ENCODE measurements at regions not wholly inside any gene's neighbourhood (a gene's known extent, or its start where the extent isn't known, plus 50 kb on each side); places are given as distances from the start of the nearest gene placed in this dataset.

- TF ChIP-seq EZH2 (IDR thresholded peaks at IDR 0.05; ENCODE audit: borderline replicate concordance, insufficient read depth, low read depth, low read length, poor library complexity, severe bottlenecking), result no peak
- no peak for TF ChIP-seq CTCF (IDR thresholded peaks at IDR 0.05)
These were observed 70.8 kb downstream of the BMP2 start for GRCh38 chr20:6838181-6838826.

Measured in B cell (primary cell).